Astrocyte (in vitro differentiated cells and primary cell): ENCODE measurements at regions not wholly inside any gene's neighbourhood (a gene's known extent, or its start where the extent isn't known, plus 50 kb on each side); places are given as distances from the start of the nearest gene placed in this dataset.

ENCODE experiments used
- DNase-seq: peaks from one replicate; pipeline ENCODE4 v3.0.0-alpha.2; 2010; ENCODE audit warnings: low read depth
- FAIRE-seq: peaks from 2 replicates; lab custom pipeline; 2011; peaks lifted over from hg19 to GRCh38; lab: Jason Lieb, UNC
- H2AFZ ChIP-seq: 2 replicates; pipeline ENCODE4 v1.6.0; 2012; ENCODE audit warnings: low read depth, low read length, inconsistent platforms
- H3K27ac ChIP-seq: 2 replicates; pipeline ENCODE4 v1.5.1; 2011; ENCODE audit warnings: low read depth, low read length, inconsistent platforms
- H3K27me3 ChIP-seq: 2 replicates; pipeline ENCODE4 v1.6.0; 2011; ENCODE audit warnings: low read length, inconsistent platforms; ENCODE audit not compliant: insufficient read depth
- H3K36me3 ChIP-seq: 2 replicates; pipeline ENCODE4 v1.5.1; 2011; ENCODE audit warnings: low read length, inconsistent platforms; ENCODE audit not compliant: insufficient read depth
- H3K4me1 ChIP-seq: 2 replicates; pipeline ENCODE4 v1.5.1; 2011; ENCODE audit warnings: low read length, inconsistent platforms; ENCODE audit not compliant: insufficient read depth
- H3K4me2 ChIP-seq: 2 replicates; pipeline ENCODE4 v1.6.0; 2012; ENCODE audit warnings: low read length, inconsistent platforms
- H3K4me3 ChIP-seq: 2 replicates; pipeline ENCODE4 v1.5.1; 2011; ENCODE audit warnings: low read depth, mild to moderate bottlenecking, low read length, inconsistent platforms; ENCODE audit not compliant: insufficient read depth
- H3K79me2 ChIP-seq: 2 replicates; pipeline ENCODE4 v1.6.0; 2012; ENCODE audit warnings: mild to moderate bottlenecking, low read length, inconsistent platforms; ENCODE audit not compliant: insufficient read depth
- H3K9ac ChIP-seq: 2 replicates; pipeline ENCODE4 v1.6.0; 2012; ENCODE audit warnings: mild to moderate bottlenecking, low read length, inconsistent platforms
- H3K9me3 ChIP-seq: 2 replicates; pipeline ENCODE4 v1.5.1; 2012; ENCODE audit warnings: low read depth, mild to moderate bottlenecking, low read length, inconsistent platforms; ENCODE audit not compliant: insufficient read depth
- H4K20me1 ChIP-seq: 2 replicates; pipeline ENCODE4 v1.6.0; 2012; ENCODE audit warnings: low read length, inconsistent platforms; ENCODE audit not compliant: insufficient read depth
- H3K27ac Mint-ChIP-seq: one replicate; pipeline ENCODE4 v1.8.0; 2021; ENCODE audit warnings: mild to moderate bottlenecking, mixed read lengths; ENCODE audit not compliant: unreplicated experiment
- H3K27me3 Mint-ChIP-seq: one replicate; pipeline ENCODE4 v1.8.0; 2021; ENCODE audit warnings: low read depth, mixed read lengths; ENCODE audit not compliant: unreplicated experiment
- H3K36me3 Mint-ChIP-seq: one replicate; pipeline ENCODE4 v1.8.0; 2021; ENCODE audit warnings: low read depth, mixed read lengths; ENCODE audit not compliant: unreplicated experiment
- H3K4me1 Mint-ChIP-seq: one replicate; pipeline ENCODE4 v1.8.0; 2021; ENCODE audit warnings: low read depth, mixed read lengths; ENCODE audit not compliant: unreplicated experiment
- H3K4me3 Mint-ChIP-seq: one replicate; pipeline ENCODE4 v1.8.0; 2021; ENCODE audit warnings: mild to moderate bottlenecking, moderate library complexity, mixed read lengths; ENCODE audit not compliant: unreplicated experiment
- H3K9me3 Mint-ChIP-seq: one replicate; pipeline ENCODE4 v1.8.0; 2021; ENCODE audit warnings: mild to moderate bottlenecking, mixed read lengths; ENCODE audit not compliant: unreplicated experiment
- CTCF ChIP-seq: IDR thresholded peaks from 2 replicates; pipeline ENCODE4 v1.5.1; 2011; ENCODE audit warnings: low read depth, mild to moderate bottlenecking, inconsistent platforms, low read length, moderate library complexity; ENCODE audit not compliant: insufficient read depth
- EZH2 ChIP-seq: IDR thresholded peaks from 2 replicates; pipeline ENCODE4 v1.6.1; 2012; ENCODE audit warnings: mild to moderate bottlenecking, low read length, inconsistent platforms; ENCODE audit not compliant: insufficient read depth

- Mint-ChIP-seq H3K9me3 (peaks cover 3% of the 10 kb centered on the region), H3K27ac (no peak overlapping the region), H3K27me3 (no peaks in the 10 kb centered on the region), H3K4me1 (peaks cover 27% of the 10 kb centered on the region), H3K4me3 (no peak overlapping the region), H3K36me3 (peaks cover 1% of the 10 kb centered on the region)
- H3K27me3 ChIP-seq: no peaks in the 10 kb centered on the region
- no peaks in the 10 kb centered on the region for H4K20me1 ChIP-seq
- DNase-seq: no peak
- no peak overlapping the region for H3K4me2 ChIP-seq
- no peak overlapping the region for H2AFZ ChIP-seq
- no peak overlapping the region for H3K27ac ChIP-seq
- no peak for FAIRE-seq
- no peaks in the 10 kb centered on the region for H3K79me2 ChIP-seq
- peaks cover 10% of the 10 kb centered on the region for H3K4me1 ChIP-seq
- TF ChIP-seq CTCF (no peak), EZH2 (no peak)
- H3K9me3 ChIP-seq: no peaks in the 10 kb centered on the region
- no peaks in the 10 kb centered on the region for H3K36me3 ChIP-seq
- H3K9ac ChIP-seq: no peak overlapping the region
- H3K4me3 ChIP-seq: no peak overlapping the region
Measured at GRCh38 chr4:138646383-138646782, 369.2 kb upstream of the NOCT start.

- Histone ChIP-seq H3K27me3 (no peaks in the 10 kb centered on the region), H3K4me2 (no peak overlapping the region), H3K27ac (no peak overlapping the region), H3K79me2 (no peaks in the 10 kb centered on the region), H3K36me3 (no peaks in the 10 kb centered on the region), H3K9ac (no peak overlapping the region), H3K4me3 (no peak overlapping the region), H3K4me1 (peaks cover 2% of the 10 kb centered on the region), H4K20me1 (no peaks in the 10 kb centered on the region), H3K9me3 (no peaks in the 10 kb centered on the region), H2AFZ (no peak overlapping the region)
- peaks cover 3% of the 10 kb centered on the region for H3K9me3 Mint-ChIP-seq
- TF ChIP-seq EZH2: no peak
- no peak for TF ChIP-seq CTCF
- peaks cover 19% of the 10 kb centered on the region for H3K4me1 Mint-ChIP-seq
- DNase-seq: peak; percentile 47
- FAIRE-seq: no peak
- peaks cover 1% of the 10 kb centered on the region for H3K36me3 Mint-ChIP-seq
- H3K4me3 Mint-ChIP-seq: no peak overlapping the region
- H3K27me3 Mint-ChIP-seq: no peaks in the 10 kb centered on the region
- no peak overlapping the region for H3K27ac Mint-ChIP-seq
Measured at GRCh38 chr4:138645289-138645688, 370.3 kb upstream of the NOCT start.

- no peak overlapping the region for H2AFZ ChIP-seq
- Mint-ChIP-seq H3K27ac (no peak overlapping the region), H3K4me3 (no peak overlapping the region), H3K36me3 (peaks cover 1% of the 10 kb centered on the region), H3K9me3 (peaks cover 3% of the 10 kb centered on the region), H3K4me1 (peaks cover 15% of the 10 kb centered on the region), H3K27me3 (no peaks in the 10 kb centered on the region)
- no peaks in the 10 kb centered on the region for H3K9me3 ChIP-seq
- H3K9ac ChIP-seq: no peak overlapping the region
- no peaks in the 10 kb centered on the region for H3K27me3 ChIP-seq
- DNase-seq (no peak), FAIRE-seq (no peak)
- no peak overlapping the region for H3K4me3 ChIP-seq
- H3K27ac ChIP-seq: no peak overlapping the region
- no peaks in the 10 kb centered on the region for H4K20me1 ChIP-seq
- peaks cover under 1% of the 10 kb centered on the region for H3K4me1 ChIP-seq
- no peak for TF ChIP-seq EZH2
- TF ChIP-seq CTCF: no peak
- no peak overlapping the region for H3K4me2 ChIP-seq
- no peaks in the 10 kb centered on the region for H3K79me2 ChIP-seq
- H3K36me3 ChIP-seq: no peaks in the 10 kb centered on the region
Measured at GRCh38 chr4:138644322-138644721, 371.3 kb upstream of the NOCT start.
